Adrenal gland (tissue), 5 donors: ENCODE measurements at regions not wholly inside any gene's neighbourhood (a gene's known extent, or its start where the extent isn't known, plus 50 kb on each side); places are given as distances from the start of the nearest gene placed in this dataset.

Source experiments
- CTCF ChIP-seq, 6 experiments: fragments of 450-650 bp in 4 of 6; fragments of 200-600 bp in 2 of 6; sonication (generic) in 1 of 6; IDR thresholded peaks; 1 replicate in 5 of 6; 2 replicates in 1 of 6; pipeline versions ENCODE4 v1.5.1 to v1.8.0; 2016 to 2021; ENCODE audit warnings: antibody characterized with exemption in 6 of 6, mild to moderate bottlenecking in 2 of 6, moderate library complexity in 1 of 6
- POLR2A ChIP-seq, 2 donors: fragments of 450-650 bp; IDR thresholded peaks; one replicate each; pipeline ENCODE4 v1.6.1; 2017; ENCODE audit warnings: antibody characterized with exemption in 2 of 2, mild to moderate bottlenecking in 2 of 2, moderate library complexity in 1 of 2
- donor health status: DM: no; HTN: no; CAD: no.

- TF ChIP-seq CTCF (IDR thresholded peaks at IDR 0.05) (no peak), POLR2A (IDR thresholded peaks at IDR 0.05) (no peak)
Measured at GRCh38 chr6:8181951-8182845, 79.8 kb upstream of the EEF1E1 start.
